A673 (cell line): ENCODE measurements at regions not wholly inside any gene's neighbourhood (a gene's known extent, or its start where the extent isn't known, plus 50 kb on each side); places are given as distances from the start of the nearest gene placed in this dataset.

ENCODE experiments used
- BruUV-seq: library from RNA; stranded (reverse); fragments of 400-500 nt; replicated peaks from 2 replicates; lab custom pipeline; 2021; lab: Mats Ljungman, UMichigan
- CTCF ChIA-PET: fragments of 300-600 bp; sonication (Branson Sonifier 250); formaldehyde crosslinking; loops from one replicate; lab custom pipeline; 2022; ENCODE audit warnings: antibody characterized with exemption; lab: Charles Lee
- POLR2A ChIA-PET: fragments of 300-600 bp; sonication (Branson Sonifier 250); formaldehyde crosslinking; loops from one replicate; lab custom pipeline; 2022; ENCODE audit warnings: antibody characterized with exemption; ENCODE audit not compliant: low non-redundant PET; lab: Charles Lee
- DNase-seq: peaks from one replicate; pipeline ENCODE4 v3.0.0-alpha.2; 2015; ENCODE audit warnings: low spot score
- H3K27ac ChIP-seq: fragments of 200-600 bp; sonication (generic); 2 replicates; pipeline ENCODE4 v1.5.1; 2016; ENCODE audit warnings: mixed run types, low read depth, mild to moderate bottlenecking, mixed read lengths, antibody characterized with exemption, low read length; ENCODE audit not compliant: poor library complexity, severe bottlenecking
- H3K27me3 ChIP-seq: fragments of 200-600 bp; sonication (generic); replicated peaks from 2 replicates; pipeline ENCODE4 v1.6.1; 2017; ENCODE audit warnings: mixed run types, low read depth, mild to moderate bottlenecking, mixed read lengths, antibody characterized with exemption, low read length; ENCODE audit not compliant: insufficient read depth, poor library complexity
- H3K36me3 ChIP-seq: fragments of 200-600 bp; sonication (generic); 2 replicates; pipeline ENCODE4 v1.6.1; 2016; ENCODE audit warnings: mixed run types, mild to moderate bottlenecking, mixed read lengths, antibody characterized with exemption, low read length; ENCODE audit not compliant: insufficient read depth, poor library complexity, severe bottlenecking
- H3K4me1 ChIP-seq: fragments of 200-600 bp; sonication (generic); 2 replicates; pipeline ENCODE4 v1.6.1; 2017; ENCODE audit warnings: mixed run types, mild to moderate bottlenecking, mixed read lengths, antibody characterized with exemption, low read length; ENCODE audit not compliant: insufficient read depth, poor library complexity, severe bottlenecking
- H3K4me3 ChIP-seq: fragments of 200-600 bp; sonication (generic); 2 replicates; pipeline ENCODE4 v1.5.1; 2016; ENCODE audit warnings: low read depth, mixed run types, mild to moderate bottlenecking, mixed read lengths, low read length; ENCODE audit not compliant: poor library complexity, severe bottlenecking
- H3K9me3 ChIP-seq: fragments of 200-600 bp; sonication (generic); 2 replicates; pipeline ENCODE4 v1.6.1; 2016; ENCODE audit warnings: mixed run types, low read depth, mild to moderate bottlenecking, mixed read lengths, antibody characterized with exemption, low read length; ENCODE audit not compliant: poor library complexity, severe bottlenecking
- CTCF ChIP-seq: fragments of 300-800, 200-600 bp; sonication (generic); conservative IDR thresholded peaks from 2 replicates; pipeline ENCODE4 v1.5.1; 2017; ENCODE audit warnings: low read depth, mild to moderate bottlenecking, antibody characterized with exemption, low read length, moderate library complexity, mixed read lengths
- EZH2 ChIP-seq: fragments of 200-600 bp; sonication (generic); IDR thresholded peaks from 2 replicates; pipeline ENCODE4 v1.6.1; 2017; ENCODE audit warnings: borderline replicate concordance, low read depth, mild to moderate bottlenecking, mixed read lengths, antibody characterized with exemption, low read length; ENCODE audit not compliant: poor library complexity, severe bottlenecking
- intact Hi-C: fragments of 100-400 bp; cut with micrococcal nuclease; formaldehyde crosslinking; loops from one replicate; pipeline ENCODE4 v1.10.0; 2022; ENCODE audit not compliant: unreplicated experiment

GRCh38 chr2:239715202-239715601 lies 309.9 kb downstream of the NDUFA10 start:
- no TSS peak for BruUV-seq
- Histone ChIP-seq H3K4me3 (no peak overlapping the region), H3K9me3 (no peaks in the 10 kb centered on the region), H3K27ac (no peak overlapping the region), H3K36me3 (no peaks in the 10 kb centered on the region), H3K4me1 (no peaks in the 10 kb centered on the region), H3K27me3 (no peaks in the 10 kb centered on the region)
- no peak for DNase-seq
- POLR2A ChIA-PET = no interaction called here
- TF ChIP-seq EZH2 (no peak), CTCF (no peak)
- CTCF ChIA-PET = no interaction called here
- intact Hi-C loops = no loop called here

GRCh38 chr2:239714116-239714515 lies 311.0 kb downstream of the NDUFA10 start:
- intact Hi-C loops = no loop called here
- TF ChIP-seq EZH2 (no peak), CTCF (no peak)
- Histone ChIP-seq H3K4me3 (no peak overlapping the region), H3K36me3 (no peaks in the 10 kb centered on the region), H3K4me1 (no peaks in the 10 kb centered on the region), H3K27ac (no peak overlapping the region), H3K9me3 (no peaks in the 10 kb centered on the region), H3K27me3 (no peaks in the 10 kb centered on the region)
- ChIA-PET CTCF (no interaction called here), POLR2A (no interaction called here)
- BruUV-seq = no TSS peak
- DNase-seq = no peak

GRCh38 chr2:239712755-239713154 lies 311.9 kb upstream of the HDAC4 start:
- Histone ChIP-seq H3K27ac (no peak overlapping the region), H3K9me3 (no peaks in the 10 kb centered on the region), H3K36me3 (no peaks in the 10 kb centered on the region), H3K4me1 (no peaks in the 10 kb centered on the region), H3K4me3 (no peak overlapping the region), H3K27me3 (no peaks in the 10 kb centered on the region)
- CTCF ChIA-PET = no interaction called here
- TF ChIP-seq EZH2 (no peak), CTCF (no peak)
- intact Hi-C loops = no loop called here
- DNase-seq = no peak
- BruUV-seq = no TSS peak
- POLR2A ChIA-PET = no interaction called here
